Suprapubic skin (tissue), 4 donors: ENCODE measurements at regions not wholly inside any gene's neighbourhood (a gene's known extent, or its start where the extent isn't known, plus 50 kb on each side); places are given as distances from the start of the nearest gene placed in this dataset.
"Not testable (repeated sequence)": the region's sequence is repeated elsewhere in the genome, so short reads cannot be mapped to it uniquely, and the experiment has no call there.

ENCODE experiments used
- DNase-seq, 2 donors: peaks; one replicate each; pipeline ENCODE4 v3.0.0-alpha.2; 2019; ENCODE audit warnings: low spot score in 2 of 2
- H3K27ac ChIP-seq: fragments of 200-600 bp; sonication (generic); one replicate; pipeline ENCODE4 v1.5.1; 2019
- H3K27me3 ChIP-seq: fragments of 200-600 bp; sonication (generic); one replicate; pipeline ENCODE4 v1.5.1; 2019
- H3K36me3 ChIP-seq: fragments of 200-600 bp; sonication (generic); one replicate; pipeline ENCODE4 v1.5.1; 2019
- H3K4me1 ChIP-seq: fragments of 200-600 bp; sonication (generic); one replicate; pipeline ENCODE4 v1.5.1; 2019
- H3K4me3 ChIP-seq: fragments of 200-600 bp; sonication (generic); one replicate; pipeline ENCODE4 v1.5.1; 2019; ENCODE audit warnings: mild to moderate bottlenecking
- H3K9me3 ChIP-seq: fragments of 200-600 bp; sonication (generic); one replicate; pipeline ENCODE4 v1.5.1; 2019
- CTCF ChIP-seq, 2 donors: fragments of 200-600 bp in 1 of 2; fragments of 450-650 bp in 1 of 2; sonication (generic) in 1 of 2; IDR thresholded peaks; one replicate each; pipeline ENCODE4 v1.5.1; 2016 to 2019; ENCODE audit warnings: antibody characterized with exemption in 2 of 2, mild to moderate bottlenecking in 1 of 2, moderate library complexity in 1 of 2
- EP300 ChIP-seq: sonication (generic); formaldehyde crosslinking; IDR thresholded peaks from one replicate; pipeline ENCODE4 v1.6.1; 2017; ENCODE audit warnings: antibody characterized with exemption
- POLR2A ChIP-seq, 2 donors: fragments of 450-650 bp; IDR thresholded peaks; one replicate each; pipeline ENCODE4 v1.6.1; 2017; ENCODE audit warnings: antibody characterized with exemption in 2 of 2, mild to moderate bottlenecking in 2 of 2, moderate library complexity in 2 of 2
- POLR2AphosphoS5 ChIP-seq, 3 donors: sonication (generic); formaldehyde crosslinking; IDR thresholded peaks; one replicate each; pipeline ENCODE4 v1.6.1; 2017; ENCODE audit warnings: antibody characterized with exemption in 3 of 3
- WGBS: methylation state at CpG from one replicate; pipeline ENCODE4 v1.1.5; 2018; 5-methylcytosine and 5-hydroxymethylcytosine counted together

GRCh38 chr12:42910656-42911055, 321.1 kb upstream of the PRICKLE1 start:
- H3K4me1 ChIP-seq = no peaks in the 10 kb centered on the region
- no peak overlapping the region for H3K4me3 ChIP-seq
- 69% methylated on average over 6 of the region's 6 CpGs for WGBS
- H3K27ac ChIP-seq = no peak overlapping the region
- DNase-seq = no peak
- H3K27me3 ChIP-seq = no peaks in the 10 kb centered on the region
- H3K36me3 ChIP-seq = no peaks in the 10 kb centered on the region
- no peaks in the 10 kb centered on the region for H3K9me3 ChIP-seq
- TF ChIP-seq CTCF (IDR thresholded peaks at IDR 0.05) = no peak
- TF ChIP-seq EP300 = no peak
- no peak for TF ChIP-seq POLR2A (IDR thresholded peaks at IDR 0.05)
- no peak for TF ChIP-seq POLR2AphosphoS5 (IDR thresholded peaks at IDR 0.05)

- WGBS = 75% methylated on average over 6 of the region's 6 CpGs
- TF ChIP-seq EP300 (no peak), CTCF (IDR thresholded peaks at IDR 0.05) (no peak), POLR2A (IDR thresholded peaks at IDR 0.05) (no peak), POLR2AphosphoS5 (IDR thresholded peaks at IDR 0.05) (no peak)
These were observed 319.2 kb upstream of the PRICKLE1 start for GRCh38 chr12:42908712-42909111.

GRCh38 chr12:42906801-42907200, 317.3 kb upstream of the PRICKLE1 start:
- not testable (repeated sequence) for H3K4me1 ChIP-seq, H3K9me3 ChIP-seq, H3K4me3 ChIP-seq, H3K27me3 ChIP-seq, H3K36me3 ChIP-seq, H3K27ac ChIP-seq, DNase-seq
- WGBS = 93% methylated on average over 2 of the region's 2 CpGs

More at GRCh38 chr12:42908712-42909111, 319.2 kb upstream of the PRICKLE1 start:
- no peak for DNase-seq
- no peaks in the 10 kb centered on the region for H3K9me3 ChIP-seq
- H3K27ac ChIP-seq = no peak overlapping the region
- H3K36me3 ChIP-seq = no peaks in the 10 kb centered on the region
- no peak overlapping the region for H3K4me3 ChIP-seq
- H3K4me1 ChIP-seq = no peaks in the 10 kb centered on the region
- H3K27me3 ChIP-seq = no peaks in the 10 kb centered on the region

- Histone ChIP-seq H3K4me1 (no peaks in the 10 kb centered on the region), H3K4me3 (no peak overlapping the region)
- 96% methylated on average over 2 of the region's 2 CpGs for WGBS
These were observed 315.8 kb upstream of the PRICKLE1 start for GRCh38 chr12:42905419-42905705.

GRCh38 chr12:42904683-42905418, 315.3 kb upstream of the PRICKLE1 start:
- no peak overlapping the region for H3K27ac ChIP-seq
- no peaks in the 10 kb centered on the region for H3K4me1 ChIP-seq
- TF ChIP-seq CTCF (IDR thresholded peaks at IDR 0.05) = no peak
- TF ChIP-seq POLR2A (IDR thresholded peaks at IDR 0.05) = no peak
- TF ChIP-seq EP300 = no peak
- no peak for TF ChIP-seq POLR2AphosphoS5 (IDR thresholded peaks at IDR 0.05)
- no peak for DNase-seq
- no peaks in the 10 kb centered on the region for H3K9me3 ChIP-seq
- no peaks in the 10 kb centered on the region for H3K36me3 ChIP-seq
- H3K27me3 ChIP-seq = no peaks in the 10 kb centered on the region
- H3K4me3 ChIP-seq = no peak overlapping the region
- 79% methylated on average over 12 of the region's 12 CpGs for WGBS

More at GRCh38 chr12:42905419-42905705, 315.8 kb upstream of the PRICKLE1 start:
- no peak for DNase-seq
- no peak for TF ChIP-seq POLR2AphosphoS5 (IDR thresholded peaks at IDR 0.05)
- TF ChIP-seq CTCF (IDR thresholded peaks at IDR 0.05) = no peak
- no peak for TF ChIP-seq POLR2A (IDR thresholded peaks at IDR 0.05)
- TF ChIP-seq EP300 = no peak
- H3K27ac ChIP-seq = no peak overlapping the region
- H3K36me3 ChIP-seq = no peaks in the 10 kb centered on the region
- no peaks in the 10 kb centered on the region for H3K27me3 ChIP-seq
- H3K9me3 ChIP-seq = no peaks in the 10 kb centered on the region

GRCh38 chr12:42903736-42904135, 314.2 kb upstream of the PRICKLE1 start:
- WGBS = 67% methylated on average over 3 of the region's 3 CpGs
- H3K4me1 ChIP-seq = no peaks in the 10 kb centered on the region
- TF ChIP-seq POLR2AphosphoS5 (IDR thresholded peaks at IDR 0.05) (no peak), EP300 (no peak), CTCF (IDR thresholded peaks at IDR 0.05) (no peak), POLR2A (IDR thresholded peaks at IDR 0.05) (no peak)
- no peaks in the 10 kb centered on the region for H3K27me3 ChIP-seq
- H3K27ac ChIP-seq = no peak overlapping the region
- no peaks in the 10 kb centered on the region for H3K9me3 ChIP-seq
- DNase-seq = no peak
- H3K36me3 ChIP-seq = no peaks in the 10 kb centered on the region
- H3K4me3 ChIP-seq = no peak overlapping the region
